Osteoblast (primary cell): ENCODE measurements at regions not wholly inside any gene's neighbourhood (a gene's known extent, or its start where the extent isn't known, plus 50 kb on each side); places are given as distances from the start of the nearest gene placed in this dataset.

Experiments used
- DNase-seq: peaks from one replicate; pipeline ENCODE4 v3.0.0; 2011; ENCODE audit warnings: low spot score, mixed read lengths; ENCODE audit not compliant: insufficient read length; ENCODE audit errors: missing footprints
- H2AFZ ChIP-seq: 2 replicates; pipeline ENCODE4 v1.6.0; 2011; ENCODE audit warnings: mild to moderate bottlenecking, low read length
- H3K27ac ChIP-seq: 2 replicates; pipeline ENCODE4 v1.5.1; 2011; ENCODE audit warnings: mild to moderate bottlenecking, low read depth, low read length, moderate library complexity
- H3K27me3 ChIP-seq: 2 replicates; pipeline ENCODE4 v1.6.0; 2012; ENCODE audit warnings: mild to moderate bottlenecking, control low read depth, inconsistent platforms, low read length, moderate library complexity; ENCODE audit not compliant: insufficient read depth
- H3K36me3 ChIP-seq: 2 replicates; pipeline ENCODE4 v1.5.1; 2011; ENCODE audit warnings: mild to moderate bottlenecking, low read length, control low read depth, moderate library complexity; ENCODE audit not compliant: insufficient read depth
- H3K4me1 ChIP-seq: 2 replicates; pipeline ENCODE4 v1.5.1; 2011; ENCODE audit warnings: mild to moderate bottlenecking, low read length, control low read depth, moderate library complexity; ENCODE audit not compliant: insufficient read depth
- H3K4me2 ChIP-seq: 2 replicates; pipeline ENCODE4 v1.6.0; 2011; ENCODE audit warnings: mild to moderate bottlenecking, low read length; ENCODE audit not compliant: insufficient read depth
- H3K4me3 ChIP-seq: fragments of 200-600 bp; sonication (generic); 3 replicates; pipeline ENCODE4 v1.5.1; 2012; ENCODE audit warnings: mild to moderate bottlenecking, low read length, inconsistent platforms; ENCODE audit not compliant: insufficient read depth
- H3K79me2 ChIP-seq: 2 replicates; pipeline ENCODE4 v1.6.0; 2012; ENCODE audit warnings: mild to moderate bottlenecking, low read length, control low read depth, inconsistent platforms; ENCODE audit not compliant: insufficient read depth
- H3K9me3 ChIP-seq: 2 replicates; pipeline ENCODE4 v1.5.1; 2011; ENCODE audit warnings: low read depth, low read length, control low read depth
- H4K20me1 ChIP-seq: 2 replicates; pipeline ENCODE4 v1.6.0; 2012; ENCODE audit warnings: mild to moderate bottlenecking, low read length, control low read depth; ENCODE audit not compliant: insufficient read depth
- TF ChIP-seq, protein P1 (sequence below): IDR thresholded peaks from 2 replicates; pipeline ENCODE4 v1.5.1; 2011; ENCODE audit warnings: mild to moderate bottlenecking, low read depth, low read length, moderate library complexity; ENCODE audit errors: extremely low read depth

- Histone ChIP-seq H2AFZ (no peak overlapping the region), H3K4me3 (no peak overlapping the region), H3K4me2 (no peak overlapping the region), H3K27me3 (no peaks in the 10 kb centered on the region), H3K36me3 (no peaks in the 10 kb centered on the region), H3K4me1 (no peaks in the 10 kb centered on the region), H3K79me2 (no peaks in the 10 kb centered on the region), H3K27ac (no peak overlapping the region), H4K20me1 (no peaks in the 10 kb centered on the region), H3K9me3 (no peaks in the 10 kb centered on the region)
- TF ChIP-seq, protein P1, sequence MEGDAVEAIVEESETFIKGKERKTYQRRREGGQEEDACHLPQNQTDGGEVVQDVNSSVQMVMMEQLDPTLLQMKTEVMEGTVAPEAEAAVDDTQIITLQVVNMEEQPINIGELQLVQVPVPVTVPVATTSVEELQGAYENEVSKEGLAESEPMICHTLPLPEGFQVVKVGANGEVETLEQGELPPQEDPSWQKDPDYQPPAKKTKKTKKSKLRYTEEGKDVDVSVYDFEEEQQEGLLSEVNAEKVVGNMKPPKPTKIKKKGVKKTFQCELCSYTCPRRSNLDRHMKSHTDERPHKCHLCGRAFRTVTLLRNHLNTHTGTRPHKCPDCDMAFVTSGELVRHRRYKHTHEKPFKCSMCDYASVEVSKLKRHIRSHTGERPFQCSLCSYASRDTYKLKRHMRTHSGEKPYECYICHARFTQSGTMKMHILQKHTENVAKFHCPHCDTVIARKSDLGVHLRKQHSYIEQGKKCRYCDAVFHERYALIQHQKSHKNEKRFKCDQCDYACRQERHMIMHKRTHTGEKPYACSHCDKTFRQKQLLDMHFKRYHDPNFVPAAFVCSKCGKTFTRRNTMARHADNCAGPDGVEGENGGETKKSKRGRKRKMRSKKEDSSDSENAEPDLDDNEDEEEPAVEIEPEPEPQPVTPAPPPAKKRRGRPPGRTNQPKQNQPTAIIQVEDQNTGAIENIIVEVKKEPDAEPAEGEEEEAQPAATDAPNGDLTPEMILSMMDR = no peak
- peak; percentile 43 for DNase-seq
Observed at GRCh38 chr17:73744411-73744810, 100.2 kb upstream of the SDK2 start.

- TF ChIP-seq, protein P1 = no peak
- peak; percentile 19 for DNase-seq
- Histone ChIP-seq H3K4me2 (no peak overlapping the region), H3K9me3 (no peaks in the 10 kb centered on the region), H3K4me3 (no peak overlapping the region), H4K20me1 (no peaks in the 10 kb centered on the region), H3K27me3 (no peaks in the 10 kb centered on the region), H3K36me3 (no peaks in the 10 kb centered on the region), H2AFZ (no peak overlapping the region), H3K27ac (no peak overlapping the region), H3K79me2 (no peaks in the 10 kb centered on the region), H3K4me1 (no peaks in the 10 kb centered on the region)
Observed at GRCh38 chr17:73746314-73747073, 102.2 kb upstream of the SDK2 start.

- H2AFZ ChIP-seq = no peak overlapping the region
- H3K4me1 ChIP-seq = no peaks in the 10 kb centered on the region
- no peak overlapping the region for H3K4me3 ChIP-seq
- no peak overlapping the region for H3K4me2 ChIP-seq
- TF ChIP-seq, protein P1 = no peak
- H3K27ac ChIP-seq = no peak overlapping the region
- H3K79me2 ChIP-seq = no peaks in the 10 kb centered on the region
- no peaks in the 10 kb centered on the region for H4K20me1 ChIP-seq
- peak; percentile 91 for DNase-seq
- H3K9me3 ChIP-seq = no peaks in the 10 kb centered on the region
- H3K36me3 ChIP-seq = no peaks in the 10 kb centered on the region
- H3K27me3 ChIP-seq = no peaks in the 10 kb centered on the region
Observed at GRCh38 chr17:73747221-73748002, 103.2 kb upstream of the SDK2 start.

DNA sequence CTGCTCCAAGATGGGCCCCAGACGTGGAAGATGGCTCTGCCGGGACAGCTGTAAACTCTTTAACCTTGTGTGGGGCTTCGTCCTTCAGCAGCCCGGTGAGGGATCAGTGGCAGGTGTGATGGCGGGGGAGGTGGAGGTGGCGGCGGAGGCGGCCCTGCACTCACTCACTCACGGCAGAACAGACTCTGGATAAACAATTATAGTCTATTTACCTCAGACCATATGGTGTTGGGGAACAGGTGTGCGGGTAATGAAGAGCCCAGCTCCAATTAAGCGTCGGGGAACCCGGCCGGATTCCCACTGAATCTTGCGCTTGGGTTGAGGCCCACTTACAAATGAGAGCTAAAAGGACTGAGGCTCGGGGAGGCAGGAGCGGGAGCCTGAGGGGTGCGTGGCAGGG is 104.3 kb upstream of the SDK2 start:
- Histone ChIP-seq H3K79me2 (no peaks in the 10 kb centered on the region), H2AFZ (no peak overlapping the region), H3K9me3 (no peaks in the 10 kb centered on the region), H4K20me1 (no peaks in the 10 kb centered on the region), H3K4me2 (no peak overlapping the region), H3K4me1 (no peaks in the 10 kb centered on the region), H3K4me3 (no peak overlapping the region), H3K27ac (no peak overlapping the region), H3K36me3 (no peaks in the 10 kb centered on the region), H3K27me3 (no peaks in the 10 kb centered on the region)
- TF ChIP-seq, protein P1 = no peak
- peak; percentile 27 for DNase-seq
